Nephron (organoid): ENCODE measurements at regions not wholly inside any gene's neighbourhood (a gene's known extent, or its start where the extent isn't known, plus 50 kb on each side); places are given as distances from the start of the nearest gene placed in this dataset.

ENCODE experiments used
- H3K27ac Mint-ChIP-seq, 3 experiments: 2 replicates each; pipeline ENCODE4 v1.8.0; 2020; ENCODE audit warnings: mixed read lengths in 3 of 3, mild to moderate bottlenecking in 2 of 3, moderate library complexity in 1 of 3
- H3K27me3 Mint-ChIP-seq: 2 replicates; pipeline ENCODE4 v1.8.0; 2021; ENCODE audit warnings: low read depth, mild to moderate bottlenecking, moderate library complexity, mixed read lengths
- H3K36me3 Mint-ChIP-seq: 2 replicates; pipeline ENCODE4 v1.8.0; 2020; ENCODE audit warnings: low read depth, mixed read lengths
- H3K4me1 Mint-ChIP-seq: 2 replicates; pipeline ENCODE4 v1.8.0; 2020; ENCODE audit warnings: mixed read lengths
- H3K4me3 Mint-ChIP-seq, 3 experiments: 2 replicates each; pipeline ENCODE4 v1.8.0; 2020; ENCODE audit warnings: mild to moderate bottlenecking in 3 of 3, mixed read lengths in 3 of 3, moderate library complexity in 2 of 3
- H3K9me3 Mint-ChIP-seq: 2 replicates; pipeline ENCODE4 v1.8.0; 2020; ENCODE audit warnings: mixed read lengths
- TF ChIP-seq, protein P1 (sequence below), 3 experiments: fragments of 200-600 bp; sonication (generic); IDR thresholded peaks; one replicate each; pipeline ENCODE4 v1.5.0; 2021; ENCODE audit warnings: antibody characterized with exemption in 3 of 3; ENCODE audit not compliant: unreplicated experiment in 3 of 3

DNA sequence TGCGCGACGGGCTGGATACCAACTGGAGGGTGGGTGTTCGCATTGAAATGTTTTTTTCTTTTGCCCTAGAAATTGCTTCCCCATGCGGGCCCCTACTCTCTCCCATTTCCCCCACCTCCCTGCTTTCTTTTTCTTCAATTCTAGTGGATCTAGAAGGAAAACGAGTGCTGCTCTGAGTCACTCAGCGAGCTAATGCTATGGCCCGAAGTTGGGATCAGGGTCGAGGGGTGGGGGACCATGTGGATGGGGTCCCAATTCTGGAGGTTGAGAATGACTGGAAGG is 71.5 kb downstream of the SOX4 start:
- H3K27ac Mint-ChIP-seq = peak overlapping the region; percentile 82 to 97 (median 94)
- peak overlapping the region; percentile 88 to 97 (median 91) for H3K4me3 Mint-ChIP-seq
- TF ChIP-seq, protein P1, sequence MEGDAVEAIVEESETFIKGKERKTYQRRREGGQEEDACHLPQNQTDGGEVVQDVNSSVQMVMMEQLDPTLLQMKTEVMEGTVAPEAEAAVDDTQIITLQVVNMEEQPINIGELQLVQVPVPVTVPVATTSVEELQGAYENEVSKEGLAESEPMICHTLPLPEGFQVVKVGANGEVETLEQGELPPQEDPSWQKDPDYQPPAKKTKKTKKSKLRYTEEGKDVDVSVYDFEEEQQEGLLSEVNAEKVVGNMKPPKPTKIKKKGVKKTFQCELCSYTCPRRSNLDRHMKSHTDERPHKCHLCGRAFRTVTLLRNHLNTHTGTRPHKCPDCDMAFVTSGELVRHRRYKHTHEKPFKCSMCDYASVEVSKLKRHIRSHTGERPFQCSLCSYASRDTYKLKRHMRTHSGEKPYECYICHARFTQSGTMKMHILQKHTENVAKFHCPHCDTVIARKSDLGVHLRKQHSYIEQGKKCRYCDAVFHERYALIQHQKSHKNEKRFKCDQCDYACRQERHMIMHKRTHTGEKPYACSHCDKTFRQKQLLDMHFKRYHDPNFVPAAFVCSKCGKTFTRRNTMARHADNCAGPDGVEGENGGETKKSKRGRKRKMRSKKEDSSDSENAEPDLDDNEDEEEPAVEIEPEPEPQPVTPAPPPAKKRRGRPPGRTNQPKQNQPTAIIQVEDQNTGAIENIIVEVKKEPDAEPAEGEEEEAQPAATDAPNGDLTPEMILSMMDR (IDR thresholded peaks at IDR 0.05; ENCODE audit: unreplicated experiment in 3 of 3) = no peak
- H3K27me3 Mint-ChIP-seq = peaks cover 42% of the 10 kb centered on the region
- H3K9me3 Mint-ChIP-seq = no peaks in the 10 kb centered on the region
- H3K36me3 Mint-ChIP-seq = peaks cover 9% of the 10 kb centered on the region
- H3K4me1 Mint-ChIP-seq = peaks cover 37% of the 10 kb centered on the region

DNA sequence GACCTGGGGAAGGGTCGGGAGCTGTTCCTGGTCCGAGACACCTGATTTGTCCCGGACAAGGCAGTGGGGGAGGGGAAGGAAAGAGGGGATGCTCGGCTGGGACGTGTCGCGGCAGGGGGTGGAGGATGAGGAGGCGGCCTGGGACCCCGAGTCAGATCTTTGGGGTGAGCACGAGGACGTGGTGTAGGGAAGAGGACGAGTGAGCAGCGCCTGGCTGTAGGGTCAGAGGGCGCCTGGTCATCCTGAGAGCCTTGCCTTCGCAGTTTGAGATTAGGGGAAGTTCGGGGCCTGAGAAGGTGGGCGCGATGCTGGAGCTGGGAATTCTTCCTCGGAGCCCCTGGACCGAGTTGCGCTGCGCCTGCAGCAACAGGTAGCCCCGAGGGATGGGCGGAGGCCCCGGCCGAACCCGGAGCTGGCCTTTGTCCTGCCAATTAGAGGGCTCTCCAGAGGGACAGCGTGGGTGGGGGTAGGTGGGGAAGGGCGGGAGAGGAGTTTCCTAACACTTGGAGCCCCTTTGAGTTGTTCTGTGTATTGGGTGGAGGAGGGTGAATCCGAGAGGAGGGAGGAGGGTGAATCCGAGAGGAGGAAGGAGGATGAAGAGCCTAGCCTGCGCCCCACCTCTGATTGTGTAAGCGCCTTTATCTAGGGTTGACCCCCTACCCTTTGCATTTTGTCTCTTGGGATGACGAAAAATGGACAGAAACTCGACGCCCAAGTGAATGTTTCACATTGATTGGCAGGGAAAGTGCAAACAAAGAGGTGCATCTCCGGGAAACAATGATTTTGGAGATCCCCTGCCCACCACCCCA is 72.0 kb downstream of the SOX4 start:
- Mint-ChIP-seq H3K4me3 (peak overlapping the region; percentile 88 to 97 (median 91)), H3K9me3 (no peaks in the 10 kb centered on the region), H3K27ac (peak overlapping the region; percentile 82 to 97 (median 94)), H3K36me3 (peaks cover 14% of the 10 kb centered on the region), H3K4me1 (peaks cover 42% of the 10 kb centered on the region), H3K27me3 (peaks cover 42% of the 10 kb centered on the region)
- TF ChIP-seq, protein P1 (IDR thresholded peaks at IDR 0.05; ENCODE audit: unreplicated experiment in 3 of 3) = no peak

GRCh38 chr6:21666201-21666691 is 72.7 kb downstream of the SOX4 start:
- peaks cover 42% of the 10 kb centered on the region for H3K27me3 Mint-ChIP-seq
- H3K9me3 Mint-ChIP-seq = no peaks in the 10 kb centered on the region
- peak overlapping the region; percentile 88 to 97 (median 91) for H3K4me3 Mint-ChIP-seq
- H3K36me3 Mint-ChIP-seq = peaks cover 17% of the 10 kb centered on the region
- peaks cover 45% of the 10 kb centered on the region for H3K4me1 Mint-ChIP-seq
- TF ChIP-seq, protein P1 (IDR thresholded peaks at IDR 0.05; ENCODE audit: unreplicated experiment in 3 of 3) = no peak
- peak overlapping the region; percentile 82 to 97 (median 94) for H3K27ac Mint-ChIP-seq

- H3K4me1 Mint-ChIP-seq = peaks cover 45% of the 10 kb centered on the region
- TF ChIP-seq, protein P1 (IDR thresholded peaks at IDR 0.05; ENCODE audit: unreplicated experiment in 3 of 3) = no peak
- no peaks in the 10 kb centered on the region for H3K9me3 Mint-ChIP-seq
- H3K27ac Mint-ChIP-seq = peak overlapping the region; percentile 82 to 94 (median 92)
- H3K36me3 Mint-ChIP-seq = peaks cover 17% of the 10 kb centered on the region
- peaks cover 42% of the 10 kb centered on the region for H3K27me3 Mint-ChIP-seq
- peak overlapping the region; percentile 88 to 97 (median 91) for H3K4me3 Mint-ChIP-seq
These were observed 73.5 kb downstream of the SOX4 start for GRCh38 chr6:21666853-21667681.

DNA sequence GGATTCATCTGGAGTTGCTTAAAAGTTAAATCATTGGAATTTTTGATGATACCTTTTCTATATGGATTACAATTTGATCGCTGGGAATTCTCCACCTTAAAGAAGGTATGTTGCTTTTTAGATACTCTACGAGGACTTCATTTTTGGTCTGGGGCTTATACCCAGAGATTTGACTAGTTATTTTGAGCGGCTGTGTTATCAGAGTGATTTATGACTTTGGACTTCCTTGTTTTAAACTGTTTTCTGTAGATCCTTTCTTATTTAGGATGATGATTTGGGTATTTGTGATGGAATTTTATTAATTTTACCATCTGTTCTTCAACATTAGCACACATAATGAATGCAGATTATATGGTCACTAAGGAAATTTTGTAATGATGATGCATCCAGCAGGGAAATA is 75.2 kb downstream of the SOX4 start:
- peaks cover 29% of the 10 kb centered on the region for H3K27me3 Mint-ChIP-seq
- peaks cover 40% of the 10 kb centered on the region for H3K4me1 Mint-ChIP-seq
- peaks cover 27% of the 10 kb centered on the region for H3K36me3 Mint-ChIP-seq
- no peaks in the 10 kb centered on the region for H3K9me3 Mint-ChIP-seq
- peak overlapping the region; percentile 62 to 82 (median 71) for H3K27ac Mint-ChIP-seq
- peak overlapping the region; percentile 88 to 97 (median 91) for H3K4me3 Mint-ChIP-seq
- TF ChIP-seq, protein P1 (IDR thresholded peaks at IDR 0.05; ENCODE audit: unreplicated experiment in 3 of 3) = no peak
